ENCODE measurements at regions not wholly inside any gene's neighbourhood (a gene's known extent, or its start where the extent isn't known, plus 50 kb on each side); places are given as distances from the start of the nearest gene placed in this dataset.

DNA sequence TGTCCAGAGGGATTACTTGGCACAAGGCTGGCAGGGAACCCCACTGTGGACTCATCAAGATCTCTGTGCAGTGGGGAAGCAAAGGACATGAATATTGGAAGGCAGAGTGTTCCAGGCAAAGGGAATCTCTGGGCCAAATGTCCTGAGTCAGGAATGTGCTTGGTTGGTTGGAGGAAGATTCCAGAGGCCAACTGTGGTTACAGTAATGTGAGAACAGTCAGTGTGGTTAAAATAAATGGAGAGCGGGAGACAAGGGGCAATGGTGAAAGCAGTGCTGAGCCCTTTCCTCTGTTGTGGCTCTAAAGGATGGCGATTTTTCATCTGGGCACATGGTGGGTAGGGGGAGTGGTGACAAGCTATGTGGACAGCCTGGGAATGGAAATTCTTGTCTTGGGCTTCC lies 948.2 kb downstream of the BCL11B start:
- H3K4me3 ChIP-seq: no peak overlapping the region
- no peak overlapping the region for H3K27ac ChIP-seq

GRCh38 chr14:98325761-98326160 lies 946.2 kb downstream of the BCL11B start:
- Histone ChIP-seq H3K27ac (no peak overlapping the region), H3K4me3 (no peak overlapping the region)

- Histone ChIP-seq H3K27ac (no peak overlapping the region), H3K4me3 (no peak overlapping the region)
Observed at GRCh38 chr14:98328496-98328895, 943.5 kb downstream of the BCL11B start.

DNA sequence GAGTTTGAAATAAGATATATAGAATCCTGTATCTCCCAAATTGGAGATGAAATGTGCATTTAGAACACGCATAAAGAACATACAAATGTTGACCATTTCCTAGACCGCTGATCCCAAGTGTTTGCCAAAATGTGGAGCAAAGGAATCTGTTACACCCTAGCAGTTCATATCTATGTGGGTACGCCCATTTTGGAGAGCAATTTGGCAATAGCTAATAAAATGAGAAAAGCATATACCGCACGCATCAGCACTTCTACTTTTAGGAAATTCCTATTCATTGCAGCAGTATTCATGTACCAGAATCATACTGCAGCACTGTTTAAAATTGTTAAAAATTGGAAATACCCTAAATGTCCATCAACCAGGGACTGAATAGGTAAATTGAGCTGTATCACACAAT lies 937.8 kb downstream of the BCL11B start:
- Histone ChIP-seq H3K4me3 (no peak overlapping the region), H3K27ac (no peak overlapping the region)

DNA sequence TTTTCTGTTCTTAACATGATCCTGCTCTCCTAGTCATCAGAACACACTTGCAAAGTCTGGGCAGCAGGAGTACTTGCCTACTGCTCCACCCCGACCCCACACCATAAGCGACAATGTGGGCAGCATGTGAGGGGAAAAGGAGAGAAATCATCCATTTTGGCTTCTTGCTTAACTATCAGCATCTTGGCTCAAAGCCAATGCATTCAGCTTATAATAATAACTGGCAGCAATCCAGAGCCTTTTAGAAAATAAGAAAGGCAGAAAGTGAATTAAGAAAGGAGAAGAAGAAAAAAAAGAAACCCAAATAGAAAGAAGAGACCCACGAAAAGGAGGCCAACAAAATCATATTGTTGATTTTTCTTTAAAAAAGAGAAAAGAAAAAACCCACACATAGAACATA lies 930.8 kb downstream of the BCL11B start:
- H3K27ac ChIP-seq: no peak overlapping the region
- H3K4me3 ChIP-seq: no peak overlapping the region

DNA sequence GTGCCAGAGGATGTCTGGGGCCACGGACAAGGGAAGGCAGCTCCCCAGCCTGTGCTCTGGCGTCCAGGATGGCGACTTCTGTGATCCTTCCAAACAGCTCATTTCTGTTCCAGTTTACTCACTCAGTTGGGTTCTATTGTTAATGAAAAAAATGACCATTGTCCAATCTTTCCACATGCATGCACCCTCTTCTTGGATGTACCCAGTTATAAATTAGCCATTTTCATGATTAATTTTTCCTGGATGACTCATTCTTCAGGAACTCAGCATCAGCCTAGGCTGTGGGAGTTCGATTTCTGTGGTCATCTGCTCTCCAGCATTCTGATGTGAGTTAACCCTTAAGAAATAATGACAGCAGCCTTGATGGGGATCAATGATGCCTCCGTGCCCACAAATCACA lies 926.8 kb downstream of the BCL11B start:
- H3K4me3 ChIP-seq: no peak overlapping the region

GRCh38 chr14:98347686-98348085 lies 924.3 kb downstream of the BCL11B start:
- no peak overlapping the region for H3K4me3 ChIP-seq
- H3K27ac ChIP-seq: no peak overlapping the region

More for the DNA sequence above, 926.8 kb downstream of the BCL11B start:
- H3K27ac ChIP-seq: no peak overlapping the region

DNA sequence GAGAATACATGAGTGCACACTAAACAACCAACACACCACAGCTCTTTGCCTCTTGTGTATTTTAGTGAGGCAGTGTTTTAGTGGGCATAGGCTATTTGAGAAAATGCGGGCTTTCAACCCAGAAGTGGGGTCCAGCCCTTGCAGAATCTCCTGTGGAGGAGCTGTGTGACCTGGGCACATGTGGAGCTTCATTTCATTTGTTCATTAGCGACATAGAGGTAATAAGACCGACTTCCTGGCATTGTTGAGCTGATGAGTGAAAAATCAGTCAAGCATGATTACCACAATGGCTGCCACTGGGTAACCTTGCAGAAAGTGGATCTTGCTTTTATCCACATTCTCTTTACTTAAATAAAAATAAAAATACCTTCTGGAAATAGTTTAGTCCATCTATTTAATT lies 923.5 kb downstream of the BCL11B start:
- no peak overlapping the region for H3K4me3 ChIP-seq
- H3K27ac ChIP-seq: no peak overlapping the region

DNA sequence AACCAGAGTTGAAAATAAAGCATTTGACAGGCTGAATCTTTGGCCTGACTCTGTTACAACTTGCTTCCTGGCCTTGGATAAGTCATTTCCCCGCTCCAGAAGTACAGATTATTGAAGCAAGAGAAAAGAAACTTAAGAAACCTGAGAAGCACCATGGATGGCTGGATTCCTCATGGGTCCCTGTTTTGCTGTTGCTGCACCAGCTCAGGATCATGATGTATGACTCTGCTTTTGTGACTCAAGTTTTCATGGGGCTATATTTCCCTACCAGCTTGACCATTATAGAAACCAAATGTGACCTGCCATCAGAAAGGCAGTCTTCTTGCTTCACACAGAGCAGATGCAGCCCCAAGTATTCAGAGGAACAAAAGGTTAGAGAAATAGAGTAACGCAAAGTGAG lies 921.8 kb downstream of the BCL11B start:
- Histone ChIP-seq H3K27ac (no peak overlapping the region), H3K4me3 (no peak overlapping the region)

- Histone ChIP-seq H3K4me3 (no peak overlapping the region), H3K27ac (no peak overlapping the region)
Observed at GRCh38 chr14:98364961-98365360, 907.0 kb downstream of the BCL11B start.

DNA sequence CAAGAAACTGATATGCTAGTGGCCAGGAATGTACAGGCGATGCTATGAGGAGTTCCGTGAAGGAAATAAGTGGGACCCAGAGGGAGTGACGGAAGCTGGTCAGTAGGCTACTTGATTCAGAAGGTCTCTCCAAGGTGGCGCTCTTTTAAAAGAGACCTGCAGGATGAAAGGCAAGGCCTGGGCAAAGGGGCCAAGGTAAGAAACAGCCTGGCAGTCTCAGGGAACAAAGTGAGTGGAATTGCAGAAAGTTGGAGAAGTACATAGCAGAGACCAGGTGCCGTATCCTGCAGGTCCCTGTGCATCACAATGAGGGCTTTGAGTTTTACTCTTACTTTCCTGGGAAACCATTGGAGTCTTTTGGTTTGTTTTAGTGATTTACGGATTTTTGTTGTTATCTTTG lies 905.6 kb downstream of the BCL11B start:
- Histone ChIP-seq H3K4me3 (no peak overlapping the region), H3K27ac (no peak overlapping the region)

GRCh38 chr14:98368221-98368620 lies 903.8 kb downstream of the BCL11B start:
- H3K4me3 ChIP-seq: no peak overlapping the region
- peak overlapping the region in 1 of 21 experiments; percentile 6 for H3K27ac ChIP-seq

GRCh38 chr14:98368916-98369315 lies 903.1 kb downstream of the BCL11B start:
- Histone ChIP-seq H3K4me3 (no peak overlapping the region), H3K27ac (peak overlapping the region in 3 of 21 experiments; percentile 6 to 37 (median 19))

DNA sequence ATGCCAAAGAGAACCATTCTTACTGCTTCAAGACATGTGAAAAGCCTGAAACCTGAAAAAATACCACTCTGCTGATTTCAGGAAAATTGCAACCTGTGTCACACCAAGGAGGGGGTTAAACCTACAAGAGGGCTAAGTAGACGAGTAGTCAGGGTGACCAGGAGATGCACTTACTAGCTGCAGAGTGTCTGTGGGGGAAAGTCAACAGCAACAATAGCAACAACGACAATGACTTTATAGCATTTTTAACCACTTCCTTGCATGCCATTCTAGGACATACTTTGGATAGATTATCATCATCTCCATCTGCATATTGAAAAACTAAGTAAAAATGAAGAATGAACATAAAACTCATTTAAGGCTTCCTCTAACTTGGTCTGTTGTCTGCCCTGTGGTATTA lies 902.7 kb downstream of the BCL11B start:
- peak overlapping the region in 2 of 21 experiments; percentile 19 to 37 for H3K27ac ChIP-seq
- no peak overlapping the region for H3K4me3 ChIP-seq

DNA sequence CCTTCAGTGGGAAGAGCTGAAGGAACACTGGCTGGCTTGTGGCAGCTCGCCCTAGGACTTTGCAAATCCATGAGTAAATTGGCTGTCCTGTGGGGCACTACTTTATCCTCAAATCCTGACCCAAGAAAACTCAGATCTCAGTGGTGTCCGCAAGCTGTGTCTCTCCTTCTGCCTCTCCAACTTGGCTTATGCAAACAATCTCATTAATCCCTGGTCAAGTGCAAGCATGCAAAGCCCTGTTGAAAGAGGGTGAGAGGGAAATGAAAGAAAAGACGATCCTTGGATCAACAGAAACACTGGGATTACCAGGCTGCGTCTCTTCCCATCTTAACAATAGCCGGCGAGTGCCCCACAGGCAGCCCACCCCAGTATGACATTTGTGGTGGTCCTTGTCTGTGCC lies 901.6 kb downstream of the BCL11B start:
- no peak overlapping the region for H3K4me3 ChIP-seq
- H3K27ac ChIP-seq: peak overlapping the region in 5 of 21 experiments; percentile 17 to 58 (median 48)

GRCh38 chr14:98371141-98371540 lies 900.9 kb downstream of the BCL11B start:
- Histone ChIP-seq H3K4me3 (no peak overlapping the region), H3K27ac (peak overlapping the region in 3 of 21 experiments; percentile 32 to 58 (median 56))

DNA sequence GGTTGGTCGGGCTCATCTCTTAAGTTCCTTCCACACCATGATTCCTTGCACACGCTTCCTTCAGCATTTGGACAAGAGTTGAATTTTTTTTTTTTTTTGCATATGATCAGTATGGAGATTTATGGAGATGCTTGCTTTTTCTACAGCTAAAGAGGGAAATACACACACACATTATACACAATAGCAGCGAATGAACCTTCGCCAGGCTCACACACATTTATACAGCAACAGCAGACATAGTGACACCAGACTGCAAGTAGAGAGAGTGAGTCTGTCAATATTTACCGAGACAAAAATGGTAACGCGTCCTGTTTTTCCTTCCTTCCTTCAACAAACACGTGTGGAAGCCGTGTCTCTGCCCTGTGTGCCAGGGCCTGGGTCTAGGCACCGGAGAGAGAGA lies 897.9 kb downstream of the BCL11B start:
- Histone ChIP-seq H3K27ac (no peak overlapping the region), H3K4me3 (no peak overlapping the region)

DNA sequence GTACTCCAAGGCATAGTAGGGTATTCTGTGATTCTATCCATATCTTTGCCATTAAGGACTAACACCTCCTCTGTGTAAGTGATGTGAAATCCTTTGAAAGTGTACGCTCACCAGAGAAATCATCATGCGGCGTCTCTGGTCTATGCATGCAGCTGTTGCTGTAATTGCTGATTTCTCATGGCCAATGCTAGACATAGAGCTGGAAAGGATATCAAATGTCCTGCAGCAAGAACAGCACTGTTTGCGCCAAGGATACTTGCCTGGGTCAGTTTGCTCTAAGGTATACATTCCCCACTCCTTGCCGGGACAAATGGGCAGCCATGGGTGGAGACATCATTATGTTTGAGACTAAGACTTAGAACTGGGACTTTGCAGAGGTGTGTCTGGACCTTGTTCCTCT lies 896.4 kb downstream of the BCL11B start:
- H3K27ac ChIP-seq: no peak overlapping the region
- no peak overlapping the region for H3K4me3 ChIP-seq

DNA sequence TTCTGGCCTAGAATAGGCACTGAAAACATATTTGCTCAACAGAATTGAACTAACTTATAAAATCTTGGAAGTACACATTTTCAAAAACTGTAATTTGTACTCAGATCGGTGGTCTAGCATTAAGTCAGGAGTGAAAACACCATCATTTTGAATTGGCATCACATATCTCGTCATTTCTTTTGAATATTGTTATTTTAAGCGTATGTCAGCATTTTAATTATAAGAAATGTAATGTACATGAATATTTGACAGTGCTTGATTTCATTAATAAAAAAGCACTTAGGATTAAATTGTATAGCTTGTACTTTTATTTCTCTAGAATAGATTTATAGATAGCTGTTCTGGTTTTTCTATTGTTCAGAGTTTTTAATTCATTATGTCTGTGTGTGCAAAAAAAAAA lies 892.2 kb downstream of the BCL11B start:
- H3K27ac ChIP-seq: no peak overlapping the region

DNA sequence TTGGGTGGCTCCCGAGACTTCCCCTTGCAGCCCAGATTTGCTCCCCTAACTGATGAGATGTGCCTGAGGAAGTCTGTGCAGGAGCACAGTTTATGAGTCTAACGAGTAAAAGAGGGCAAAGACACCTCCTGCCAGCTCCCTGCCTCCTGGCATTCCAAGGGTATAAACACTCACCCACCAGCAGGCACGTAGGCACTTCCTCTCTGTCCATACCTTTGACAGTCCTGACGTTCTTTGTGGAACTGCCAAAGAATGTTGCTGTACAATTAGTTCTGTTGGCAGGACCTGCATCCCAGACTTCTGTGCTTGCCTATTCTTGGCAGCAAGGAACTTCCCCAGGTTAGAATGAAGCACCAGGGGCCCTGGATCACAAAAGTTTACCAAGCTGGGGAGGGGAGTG lies 889.3 kb downstream of the BCL11B start:
- no peak overlapping the region for H3K4me3 ChIP-seq
- peak overlapping the region in 2 of 21 experiments; percentile 25 to 74 for H3K27ac ChIP-seq

More for the DNA sequence above, 892.2 kb downstream of the BCL11B start:
- H3K4me3 ChIP-seq: no peak overlapping the region

DNA sequence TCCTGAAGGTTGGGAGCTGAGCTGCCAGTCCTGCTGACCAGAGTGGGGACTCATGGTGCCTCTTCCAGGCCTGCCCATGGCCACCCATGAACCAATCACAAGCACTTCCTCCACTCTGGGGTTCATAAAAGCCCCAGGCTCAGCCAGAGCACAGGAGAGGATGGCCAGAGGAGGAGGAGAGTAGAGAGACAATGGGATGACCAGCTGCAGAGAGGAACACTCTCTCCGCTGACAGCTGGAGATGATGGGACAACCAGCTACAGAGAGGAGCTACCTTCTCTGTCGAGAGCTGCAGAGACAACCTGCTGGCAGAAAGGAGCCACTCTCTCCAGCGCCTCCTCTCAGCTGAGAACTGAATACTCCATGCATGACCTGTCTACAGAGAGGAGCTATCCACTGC lies 886.1 kb downstream of the BCL11B start:
- H3K4me3 ChIP-seq: no peak overlapping the region
- no peak overlapping the region for H3K27ac ChIP-seq

DNA sequence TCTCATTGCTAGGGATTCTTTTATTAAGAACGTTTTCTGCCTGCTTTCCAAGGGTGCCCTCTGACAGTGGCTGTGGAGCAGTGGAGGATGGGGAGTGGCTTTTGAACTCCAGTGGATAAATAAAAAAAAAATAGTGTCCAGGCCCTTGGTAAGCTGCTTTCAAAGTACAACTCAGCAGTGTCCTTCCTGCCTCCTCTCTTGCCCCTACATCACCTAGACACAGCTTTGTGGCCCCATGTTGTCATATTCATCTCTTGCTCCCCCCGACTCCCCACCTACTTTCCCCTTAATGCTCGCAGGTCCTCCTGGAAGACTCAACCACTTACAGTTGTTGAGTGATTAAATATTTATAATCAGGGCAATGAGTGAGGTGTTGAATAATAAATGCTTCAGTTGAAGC lies 880.9 kb downstream of the BCL11B start:
- no peak overlapping the region for H3K4me3 ChIP-seq
- no peak overlapping the region for H3K27ac ChIP-seq

DNA sequence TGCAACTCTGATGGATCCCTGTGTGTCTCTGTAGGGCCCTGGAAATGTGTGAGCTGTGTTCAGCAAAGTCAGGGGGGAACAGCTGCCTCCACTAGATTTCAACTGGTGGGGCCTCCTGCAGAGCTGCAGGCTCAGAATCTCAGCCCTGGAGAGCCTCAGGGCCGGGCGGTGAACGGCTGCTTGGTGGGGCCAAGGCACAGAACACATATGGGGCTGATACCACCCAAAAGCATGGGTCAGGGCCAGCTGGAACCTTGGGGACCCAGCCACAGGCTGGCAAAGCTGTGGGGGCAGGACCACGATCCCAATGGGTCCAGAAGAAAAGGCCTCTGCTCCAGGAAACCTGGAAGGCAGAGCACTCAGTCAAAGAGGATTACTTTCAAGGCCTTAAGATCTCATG lies 878.5 kb downstream of the BCL11B start:
- Histone ChIP-seq H3K4me3 (no peak overlapping the region), H3K27ac (no peak overlapping the region)

Data from skin epidermis (tissue), 12 donors.